Small intestine (tissue), 7 donors: ENCODE measurements at regions not wholly inside any gene's neighbourhood (a gene's known extent, or its start where the extent isn't known, plus 50 kb on each side); places are given as distances from the start of the nearest gene placed in this dataset.

ENCODE experiments used
- DNase-seq, 2 donors: peaks; one replicate each; pipeline versions ENCODE4 v3.0.0 to v3.0.0-alpha.2; 2013
- FAIRE-seq: peaks from 2 replicates; lab custom pipeline; 2012; peaks lifted over from hg19 to GRCh38; lab: Jason Lieb, UNC
- H3K27ac ChIP-seq, 3 donors: one replicate each; pipeline ENCODE4 v1.5.1; 2013; ENCODE audit warnings: low read length in 2 of 3, mild to moderate bottlenecking in 2 of 3, control low read depth in 1 of 3, inconsistent platforms in 1 of 3, low read depth in 1 of 3, moderate library complexity in 1 of 3
- H3K27me3 ChIP-seq, 3 donors: one replicate each; pipeline ENCODE4 v1.6.1; 2013; ENCODE audit warnings: low read length in 3 of 3, inconsistent platforms in 1 of 3; ENCODE audit not compliant: control insufficient read depth in 3 of 3, insufficient read depth in 3 of 3
- H3K36me3 ChIP-seq, 3 donors: one replicate each; pipeline ENCODE4 v1.6.1; 2013; ENCODE audit warnings: low read length in 3 of 3, inconsistent platforms in 1 of 3, low read depth in 1 of 3, mild to moderate bottlenecking in 1 of 3, moderate library complexity in 1 of 3; ENCODE audit not compliant: control insufficient read depth in 3 of 3, insufficient read depth in 2 of 3
- H3K4me1 ChIP-seq, 3 donors: one replicate each; pipeline ENCODE4 v1.6.1; 2013; ENCODE audit warnings: low read length in 2 of 3, inconsistent platforms in 1 of 3, low read depth in 1 of 3, mild to moderate bottlenecking in 1 of 3, moderate library complexity in 1 of 3; ENCODE audit not compliant: control insufficient read depth in 3 of 3, insufficient read depth in 2 of 3
- H3K4me3 ChIP-seq, 3 donors: one replicate each; pipeline ENCODE4 v1.5.1; 2013; ENCODE audit warnings: low read length in 3 of 3, control low read depth in 1 of 3, inconsistent platforms in 1 of 3, low read depth in 1 of 3, mild to moderate bottlenecking in 1 of 3, moderate library complexity in 1 of 3
- H3K9me3 ChIP-seq, 2 donors: one replicate each; pipeline ENCODE4 v1.6.1; 2013; ENCODE audit warnings: low read depth in 1 of 2, low read length in 1 of 2; ENCODE audit not compliant: control insufficient read depth in 2 of 2, insufficient read depth in 1 of 2
- WGBS, 3 donors: extraction: QIAGEN DNeasy Blood & Tissue Kit; methylation state at CpG; one replicate each; pipeline ENCODE4 v1.1.7; 2013; 5-methylcytosine and 5-hydroxymethylcytosine counted together
- donor health status: healthy with polysubstance abuse.
- donor health status: control.
- donor health status: control.
- donor health status: Bipolar disorder and iron deficiency.
- donor health status: healthy.

- no peaks in the 10 kb centered on the region for H3K27me3 ChIP-seq
- DNase-seq: no peak
- WGBS, 3 donors: 48 to 58% (median 48%) methylated on average over 2 of the region's 2 CpGs
- no peak overlapping the region for H3K4me3 ChIP-seq
- no peak overlapping the region for H3K27ac ChIP-seq
- H3K9me3 ChIP-seq: no peaks in the 10 kb centered on the region
- no peaks in the 10 kb centered on the region for H3K4me1 ChIP-seq
- no peaks in the 10 kb centered on the region for H3K36me3 ChIP-seq
- FAIRE-seq: no peak
These were observed 933.9 kb upstream of the LRRTM1 start for GRCh38 chr2:81238462-81238861.

- Histone ChIP-seq H3K9me3 (no peaks in the 10 kb centered on the region), H3K36me3 (no peaks in the 10 kb centered on the region), H3K4me1 (no peaks in the 10 kb centered on the region), H3K27ac (no peak overlapping the region), H3K27me3 (no peaks in the 10 kb centered on the region), H3K4me3 (no peak overlapping the region)
- FAIRE-seq (no peak), DNase-seq (no peak)
- WGBS, 3 donors: 70 to 80% (median 78%) methylated on average over 1 of the region's 1 CpG
These were observed 931.0 kb upstream of the LRRTM1 start for GRCh38 chr2:81235601-81236000.

GRCh38 chr2:81234711-81235110 is 930.2 kb upstream of the LRRTM1 start:
- Histone ChIP-seq H3K4me3 (no peak overlapping the region), H3K4me1 (no peaks in the 10 kb centered on the region), H3K27me3 (no peaks in the 10 kb centered on the region), H3K36me3 (no peaks in the 10 kb centered on the region), H3K9me3 (no peaks in the 10 kb centered on the region), H3K27ac (no peak overlapping the region)
- DNase-seq (no peak), FAIRE-seq (no peak)
- WGBS, 3 donors: 67 to 76% (median 71%) methylated on average over 1 of the region's 1 CpG

- 64 to 68% (median 65%) methylated on average over 4 of the region's 4 CpGs for WGBS, 3 donors
- Histone ChIP-seq H3K4me3 (no peak overlapping the region), H3K27ac (no peak overlapping the region), H3K36me3 (no peaks in the 10 kb centered on the region), H3K9me3 (no peaks in the 10 kb centered on the region), H3K4me1 (no peaks in the 10 kb centered on the region), H3K27me3 (no peaks in the 10 kb centered on the region)
- FAIRE-seq (no peak), DNase-seq (no peak)
These were observed 921.2 kb upstream of the LRRTM1 start for GRCh38 chr2:81225756-81226155.

- WGBS, 3 donors: 66 to 71% (median 69%) methylated on average over 2 of the region's 2 CpGs
- Histone ChIP-seq H3K4me3 (no peak overlapping the region), H3K36me3 (no peaks in the 10 kb centered on the region), H3K27ac (no peak overlapping the region), H3K4me1 (no peaks in the 10 kb centered on the region), H3K9me3 (no peaks in the 10 kb centered on the region), H3K27me3 (no peaks in the 10 kb centered on the region)
- FAIRE-seq (no peak), DNase-seq (no peak)
These were observed 909.0 kb upstream of the LRRTM1 start for GRCh38 chr2:81213598-81213997.

GRCh38 chr2:81206216-81206615 is 901.7 kb upstream of the LRRTM1 start:
- WGBS, 3 donors: 52 to 67% (median 63%) methylated on average over 5 of the region's 5 CpGs
- Histone ChIP-seq H3K27me3 (no peaks in the 10 kb centered on the region), H3K4me3 (no peak overlapping the region), H3K9me3 (no peaks in the 10 kb centered on the region), H3K36me3 (no peaks in the 10 kb centered on the region), H3K27ac (no peak overlapping the region), H3K4me1 (no peaks in the 10 kb centered on the region)
- FAIRE-seq: no peak
- DNase-seq: no peak

GRCh38 chr2:81196933-81197628 is 892.5 kb upstream of the LRRTM1 start:
- DNase-seq (no peak), FAIRE-seq (no peak)
- Histone ChIP-seq H3K36me3 (no peaks in the 10 kb centered on the region), H3K27ac (no peak overlapping the region), H3K4me3 (no peak overlapping the region), H3K9me3 (peaks cover 3 to 42% of the 10 kb centered on the region in 2 donors), H3K27me3 (no peaks in the 10 kb centered on the region), H3K4me1 (no peaks in the 10 kb centered on the region)
- 92 to 93% (median 93%) methylated on average over 30 of the region's 30 CpGs for WGBS, 3 donors

GRCh38 chr2:81196383-81196851 is 891.9 kb upstream of the LRRTM1 start:
- H3K27me3 ChIP-seq: no peaks in the 10 kb centered on the region

More at GRCh38 chr2:81196383-81196851, 891.9 kb upstream of the LRRTM1 start:
- Histone ChIP-seq H3K4me3 (no peak overlapping the region), H3K4me1 (no peaks in the 10 kb centered on the region), H3K9me3 (peaks cover 3 to 42% of the 10 kb centered on the region in 2 donors), H3K27ac (no peak overlapping the region), H3K36me3 (no peaks in the 10 kb centered on the region)
- 92 to 95% (median 94%) methylated on average over 25 of the region's 25 CpGs for WGBS, 3 donors
- DNase-seq (no peak), FAIRE-seq (no peak)
